ENCODE measurements at regions not wholly inside any gene's neighbourhood (a gene's known extent, or its start where the extent isn't known, plus 50 kb on each side); places are given as distances from the start of the nearest gene placed in this dataset.

DNA sequence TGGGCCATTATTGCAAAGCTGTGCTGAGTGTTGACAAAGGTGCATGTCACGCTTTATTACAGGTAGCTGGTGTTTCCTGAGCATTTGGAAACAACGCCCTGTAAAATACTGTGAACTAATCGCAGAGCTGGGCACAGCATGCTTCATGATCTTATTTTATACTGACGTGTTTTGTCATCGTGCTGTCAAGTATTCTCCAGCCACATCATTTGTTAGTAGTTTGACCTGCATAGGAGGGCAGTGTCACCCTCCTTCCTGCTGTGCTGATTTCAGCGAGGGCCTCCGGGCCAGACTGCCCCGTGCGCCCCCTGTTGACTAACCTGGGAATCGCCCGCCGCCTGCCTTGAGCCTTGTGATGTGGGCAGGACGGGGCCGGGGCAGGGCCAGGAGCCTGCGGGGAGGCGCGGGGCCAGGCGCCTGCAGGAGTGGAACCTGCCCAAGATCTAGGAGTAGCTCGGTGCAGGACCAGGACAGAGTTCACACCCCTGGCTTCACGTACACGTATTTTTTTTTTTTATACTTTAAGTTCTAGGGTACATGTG, 820.7 kb downstream of the KCNJ18 start:
- TF ChIP-seq EP300 (IDR thresholded peaks at IDR 0.05; ENCODE audit: borderline replicate concordance) (no peak), TCF12 (IDR thresholded peaks at IDR 0.05; ENCODE audit: low read depth) (no peak), EGR1 (IDR thresholded peaks at IDR 0.05) (no peak), CEBPB (IDR thresholded peaks at IDR 0.05) (no peak), REST (IDR thresholded peaks at IDR 0.05; ENCODE audit: low read depth) (no peak), RAD21 (IDR thresholded peaks at IDR 0.05; ENCODE audit: low read depth) (no peak; the same call in 1 of the 2 replicates)

- TF ChIP-seq ZBTB7A (IDR thresholded peaks at IDR 0.05; ENCODE audit: low read depth) (no peak), EP300 (IDR thresholded peaks at IDR 0.05; ENCODE audit: borderline replicate concordance) (no peak)
These were observed 822.0 kb downstream of the KCNJ18 start for GRCh38 chr17:22514315-22514714.

DNA sequence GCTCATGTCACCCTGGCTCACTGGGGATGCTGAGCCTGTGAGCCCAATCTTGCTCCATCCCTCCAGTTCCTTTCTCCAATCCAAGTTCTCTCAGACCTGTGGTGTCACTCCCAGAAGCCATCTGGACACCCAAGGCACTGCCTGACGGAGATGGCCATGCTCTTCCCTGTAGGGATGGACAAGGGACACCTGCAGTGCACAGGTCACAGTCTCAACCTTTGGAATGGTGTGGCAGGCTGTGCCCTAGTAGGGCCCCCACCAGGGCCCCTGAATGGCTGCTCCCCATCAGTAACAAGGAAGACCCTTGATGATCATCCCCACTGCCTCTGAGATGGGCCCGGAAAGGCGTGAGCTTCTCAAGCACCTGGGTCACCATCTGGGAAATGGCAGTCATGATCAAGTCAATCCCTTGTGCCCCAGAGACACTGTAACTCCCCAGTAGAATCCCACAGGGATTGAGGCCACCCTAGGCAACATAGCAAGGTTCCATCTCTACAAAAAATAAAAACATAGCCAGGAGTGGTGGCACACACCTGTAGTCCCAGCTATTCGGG, 822.5 kb downstream of the KCNJ18 start:
- TF ChIP-seq MAX (IDR thresholded peaks at IDR 0.05): no peak

DNA sequence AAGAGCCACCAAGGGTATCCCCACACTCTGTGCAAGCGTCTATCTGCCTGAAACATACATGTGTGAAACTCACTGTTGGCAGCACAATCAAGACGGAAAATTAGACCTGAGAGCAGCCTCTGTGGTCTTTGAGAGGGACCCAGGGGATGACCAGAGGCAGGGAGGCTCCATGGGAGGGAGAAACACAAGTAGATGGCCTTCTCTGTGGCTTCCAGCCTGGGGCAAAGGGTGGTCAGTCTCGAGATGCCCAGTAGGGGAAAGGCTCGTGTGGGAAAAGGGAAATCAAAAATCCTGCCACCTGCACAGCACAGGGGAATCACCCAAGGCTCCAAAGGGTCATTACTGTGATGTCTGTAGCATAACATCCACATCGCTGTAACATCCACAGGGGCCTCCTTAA, 823.3 kb downstream of the KCNJ18 start:
- TF ChIP-seq TEAD4 (IDR thresholded peaks at IDR 0.05) (no peak), TCF12 (IDR thresholded peaks at IDR 0.05; ENCODE audit: low read depth) (no peak), EP300 (IDR thresholded peaks at IDR 0.05; ENCODE audit: borderline replicate concordance) (no peak), USF1 (IDR thresholded peaks at IDR 0.05) (no peak)

DNA sequence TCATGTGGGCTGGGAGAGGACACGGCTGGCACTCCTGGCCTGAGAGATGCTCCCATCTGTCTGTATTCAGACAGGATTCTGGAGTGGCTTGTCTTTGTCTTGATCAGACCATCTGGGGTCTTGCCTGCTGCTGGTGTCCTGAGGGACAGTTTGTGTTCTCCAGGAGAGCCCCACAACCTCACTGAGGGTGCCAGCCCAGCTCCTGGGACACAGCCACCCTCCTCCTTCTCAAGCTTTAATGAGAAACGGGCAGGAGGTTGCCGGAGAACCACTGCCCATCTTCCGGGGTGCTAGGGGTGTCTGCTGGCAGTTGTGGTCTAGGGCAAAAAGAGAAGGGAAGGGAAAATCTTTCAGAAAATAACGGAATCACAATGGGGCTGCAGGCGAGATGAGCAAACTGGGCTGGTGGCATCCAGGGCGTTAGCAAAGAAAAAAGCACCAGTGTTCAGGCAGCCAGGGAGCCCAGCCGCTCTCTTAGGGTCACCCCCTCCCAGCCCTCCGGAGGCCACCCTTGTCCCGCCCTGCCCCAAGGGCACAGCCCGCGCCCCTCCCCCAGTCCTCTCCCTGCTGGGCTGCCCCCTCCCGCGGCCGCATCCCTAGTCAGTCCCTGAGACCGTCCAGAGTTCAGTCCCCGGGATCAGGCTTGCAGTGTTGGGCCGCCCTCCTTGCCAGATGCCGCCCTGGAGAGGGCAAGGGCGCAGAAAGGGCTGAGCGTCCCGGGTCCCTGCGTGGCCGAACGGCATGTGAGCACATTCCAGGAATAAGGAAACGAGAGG, 824.7 kb downstream of the KCNJ18 start:
- TF ChIP-seq REST (IDR thresholded peaks at IDR 0.05; ENCODE audit: low read depth): no peak

DNA sequence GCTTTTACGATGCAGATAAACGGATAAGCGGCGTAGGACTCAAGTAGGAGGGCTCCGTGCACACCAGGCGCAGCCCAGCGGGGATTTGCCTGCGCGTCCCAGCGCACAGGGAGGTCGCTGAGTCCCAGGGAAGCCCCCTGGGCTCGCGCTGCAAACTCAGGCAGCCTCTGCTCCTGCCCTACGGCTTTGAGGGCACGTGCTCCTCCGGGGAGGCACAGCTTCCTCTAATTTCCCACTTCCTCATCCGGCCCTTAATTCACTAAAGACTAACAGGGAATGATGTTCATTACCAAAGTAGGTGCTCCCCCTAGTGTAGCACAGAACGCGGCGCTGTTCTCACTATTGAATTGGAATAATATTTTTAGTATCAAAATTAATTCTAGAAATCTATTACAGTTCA, 825.4 kb downstream of the KCNJ18 start:
- TF ChIP-seq EGR1 (IDR thresholded peaks at IDR 0.05) (no peak), CEBPB (IDR thresholded peaks at IDR 0.05) (no peak), RAD21 (IDR thresholded peaks at IDR 0.05; ENCODE audit: low read depth) (no peak), TAF1 (IDR thresholded peaks at IDR 0.05; ENCODE audit: low read depth) (no peak), FOXM1 (IDR thresholded peaks at IDR 0.05; ENCODE audit: borderline replicate concordance, low read depth) (no peak), MAX (IDR thresholded peaks at IDR 0.05) (no peak), YY1 (IDR thresholded peaks at IDR 0.05; ENCODE audit: low read depth) (no peak), REST (IDR thresholded peaks at IDR 0.05; ENCODE audit: low read depth) (no peak), NFIC (IDR thresholded peaks at IDR 0.05) (no peak), TEAD4 (IDR thresholded peaks at IDR 0.05) (no peak), ZBTB7A (IDR thresholded peaks at IDR 0.05; ENCODE audit: low read depth) (no peak), USF1 (IDR thresholded peaks at IDR 0.05) (no peak), TCF12 (IDR thresholded peaks at IDR 0.05; ENCODE audit: low read depth) (no peak), CREB1 (IDR thresholded peaks at IDR 0.05; ENCODE audit: low read depth) (no peak), EP300 (IDR thresholded peaks at IDR 0.05; ENCODE audit: borderline replicate concordance) (no peak)

Measured in Ishikawa (cell line).